Left lung (tissue), 4 donors: ENCODE measurements at regions not wholly inside any gene's neighbourhood (a gene's known extent, or its start where the extent isn't known, plus 50 kb on each side); places are given as distances from the start of the nearest gene placed in this dataset.

Experiments used
- ATAC-seq: fragments of 200-7000 bp; cut with Tn5 transposase; one replicate; pipeline ENCODE4 v1.9.1; 2020; ENCODE audit warnings: moderate library complexity
- DNase-seq, 4 donors: peaks; one replicate each; pipeline ENCODE4 v3.0.0-alpha.2; 2013 to 2020
- H3K27ac ChIP-seq, 2 donors: fragments of 200-600 bp; sonication (generic) in 1 of 2; one replicate each; pipeline versions ENCODE4 v1.5.0 to v1.8.0; 2020 to 2021
- H3K27me3 ChIP-seq, 2 donors: fragments of 200-600 bp; sonication (generic) in 1 of 2; one replicate each; pipeline versions ENCODE4 v1.5.0 to v1.8.0; 2020 to 2021
- H3K36me3 ChIP-seq, 2 donors: fragments of 200-600 bp; sonication (generic) in 1 of 2; one replicate each; pipeline versions ENCODE4 v1.5.0 to v1.8.0; 2020 to 2021
- H3K4me1 ChIP-seq, 2 donors: fragments of 200-600 bp; one replicate each; pipeline ENCODE4 v1.8.0; 2021
- H3K4me3 ChIP-seq, 2 donors: fragments of 200-600 bp; sonication (generic) in 1 of 2; one replicate each; pipeline versions ENCODE4 v1.5.0 to v1.8.0; 2020 to 2021; ENCODE audit warnings: mild to moderate bottlenecking in 1 of 2
- H3K9me3 ChIP-seq, 2 donors: fragments of 200-600 bp; sonication (generic) in 1 of 2; one replicate each; pipeline versions ENCODE4 v1.5.0 to v1.8.0; 2020 to 2021
- intact Hi-C, 2 donors: fragments of 100-400 bp; cut with DNase I; formaldehyde crosslinking; loops; one replicate each; pipeline versions ENCODE4 v1.11.2 to v1.14.2; 2022
- TF ChIP-seq, protein P1 (sequence below), 2 donors: fragments of 200-600 bp; sonication (generic) in 1 of 2; IDR thresholded peaks; one replicate each; pipeline versions ENCODE4 v1.5.0 to v1.8.0; 2021; ENCODE audit warnings: antibody characterized with exemption in 2 of 2
- donor health status: DM: no; HTN: yes; CAD: no.
- donor health status: DM: no; HTN: no; CAD: no.

DNA sequence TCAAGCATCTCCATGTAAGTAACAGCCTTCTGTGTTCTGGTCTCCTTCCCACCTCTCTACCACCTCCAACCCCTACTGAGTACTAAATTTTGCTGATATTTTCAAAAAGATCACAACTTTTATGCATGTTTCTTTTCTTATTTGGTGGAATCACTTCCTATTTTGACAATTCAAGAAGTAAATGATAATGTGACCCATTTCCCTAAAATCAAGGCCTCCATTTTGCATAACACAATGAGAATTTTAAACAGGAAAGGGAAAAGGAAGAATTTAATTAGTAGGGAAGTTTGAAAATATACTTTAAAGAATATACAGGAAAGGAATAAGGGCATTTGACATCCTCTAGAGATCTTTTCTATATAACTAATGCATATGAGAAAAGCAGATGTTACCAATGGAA is 212.9 kb upstream of the RASA1 start:
- ATAC-seq (no peak), DNase-seq (no peak)
- H3K4me1 ChIP-seq: no peaks in the 10 kb centered on the region
- no peak overlapping the region for H3K27ac ChIP-seq
- no peaks in the 10 kb centered on the region for H3K36me3 ChIP-seq
- H3K27me3 ChIP-seq: no peaks in the 10 kb centered on the region
- TF ChIP-seq, protein P1, sequence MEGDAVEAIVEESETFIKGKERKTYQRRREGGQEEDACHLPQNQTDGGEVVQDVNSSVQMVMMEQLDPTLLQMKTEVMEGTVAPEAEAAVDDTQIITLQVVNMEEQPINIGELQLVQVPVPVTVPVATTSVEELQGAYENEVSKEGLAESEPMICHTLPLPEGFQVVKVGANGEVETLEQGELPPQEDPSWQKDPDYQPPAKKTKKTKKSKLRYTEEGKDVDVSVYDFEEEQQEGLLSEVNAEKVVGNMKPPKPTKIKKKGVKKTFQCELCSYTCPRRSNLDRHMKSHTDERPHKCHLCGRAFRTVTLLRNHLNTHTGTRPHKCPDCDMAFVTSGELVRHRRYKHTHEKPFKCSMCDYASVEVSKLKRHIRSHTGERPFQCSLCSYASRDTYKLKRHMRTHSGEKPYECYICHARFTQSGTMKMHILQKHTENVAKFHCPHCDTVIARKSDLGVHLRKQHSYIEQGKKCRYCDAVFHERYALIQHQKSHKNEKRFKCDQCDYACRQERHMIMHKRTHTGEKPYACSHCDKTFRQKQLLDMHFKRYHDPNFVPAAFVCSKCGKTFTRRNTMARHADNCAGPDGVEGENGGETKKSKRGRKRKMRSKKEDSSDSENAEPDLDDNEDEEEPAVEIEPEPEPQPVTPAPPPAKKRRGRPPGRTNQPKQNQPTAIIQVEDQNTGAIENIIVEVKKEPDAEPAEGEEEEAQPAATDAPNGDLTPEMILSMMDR (IDR thresholded peaks at IDR 0.05): no peak
- H3K4me3 ChIP-seq: no peak overlapping the region
- intact Hi-C loops: no loop called here
- peaks cover 0 to under 1% of the 10 kb centered on the region in 2 donors for H3K9me3 ChIP-seq

DNA sequence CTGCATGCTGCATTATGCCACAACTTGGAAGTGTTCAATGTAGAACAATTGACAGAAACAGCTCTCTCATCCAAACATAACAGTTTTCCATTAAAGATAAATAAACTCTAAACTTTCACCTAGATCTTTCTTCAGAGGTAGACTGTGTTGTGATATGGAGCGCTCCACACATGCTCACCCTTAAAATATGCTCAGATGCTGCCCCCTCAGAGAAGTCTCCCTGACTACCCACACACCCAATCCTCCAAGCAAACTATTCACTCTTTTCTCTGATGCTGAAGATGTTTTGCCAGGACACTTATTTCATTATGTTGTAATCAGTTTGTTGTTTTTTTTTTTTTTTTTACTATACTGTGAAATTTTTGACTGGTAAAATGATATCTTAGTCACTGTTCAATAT is 206.6 kb upstream of the RASA1 start:
- H3K36me3 ChIP-seq: no peaks in the 10 kb centered on the region
- no peak overlapping the region for H3K4me3 ChIP-seq
- ATAC-seq: no peak
- no peak for DNase-seq
- H3K9me3 ChIP-seq: no peaks in the 10 kb centered on the region
- TF ChIP-seq, protein P1 (IDR thresholded peaks at IDR 0.05): no peak
- no peaks in the 10 kb centered on the region for H3K27me3 ChIP-seq
- no peak overlapping the region for H3K27ac ChIP-seq
- H3K4me1 ChIP-seq: no peaks in the 10 kb centered on the region
- intact Hi-C loops: no loop called here

GRCh38 chr5:87069311-87069710 is 198.4 kb upstream of the RASA1 start:
- TF ChIP-seq, protein P1 (IDR thresholded peaks at IDR 0.05): no peak
- Histone ChIP-seq H3K27me3 (no peaks in the 10 kb centered on the region), H3K4me3 (no peak overlapping the region), H3K9me3 (no peaks in the 10 kb centered on the region), H3K36me3 (no peaks in the 10 kb centered on the region), H3K27ac (no peak overlapping the region), H3K4me1 (no peaks in the 10 kb centered on the region)
- intact Hi-C loops: no loop called here
- no peak for DNase-seq
- ATAC-seq: no peak

DNA sequence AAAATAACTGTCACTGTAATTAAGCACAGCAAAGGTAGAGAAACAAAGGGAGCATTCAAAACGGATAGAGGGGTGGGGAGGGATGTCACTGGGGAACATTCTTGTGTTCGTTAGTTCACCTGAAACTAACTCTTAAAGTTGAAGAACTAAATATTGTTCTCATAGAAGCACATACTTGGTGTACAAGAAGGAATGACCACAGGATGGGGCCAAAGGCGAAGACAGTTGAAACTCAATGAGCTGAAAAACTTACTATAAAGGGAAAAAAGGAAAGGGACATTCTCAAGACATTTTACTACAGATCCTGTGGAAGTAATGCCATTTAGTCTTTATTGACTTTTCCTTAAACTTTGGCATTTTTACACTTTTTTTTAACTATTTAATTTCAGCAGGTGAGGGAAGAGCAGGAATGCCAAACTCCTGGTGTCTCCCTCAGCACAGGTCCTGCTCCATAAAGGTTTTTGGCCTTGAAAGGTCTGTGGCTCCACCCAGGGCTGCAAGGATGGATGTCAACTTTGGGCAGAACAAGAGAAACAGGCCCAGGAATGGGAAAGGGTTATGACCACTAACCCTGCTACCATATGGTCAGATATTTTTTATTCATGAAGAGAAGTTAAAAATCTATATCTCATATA is 197.6 kb upstream of the RASA1 start:
- peak; percentile 66 for ATAC-seq
- DNase-seq: peak in 1 of 4 donors; percentile 21
- Histone ChIP-seq H3K4me1 (no peaks in the 10 kb centered on the region), H3K27ac (no peak overlapping the region), H3K27me3 (no peaks in the 10 kb centered on the region), H3K4me3 (no peak overlapping the region), H3K36me3 (no peaks in the 10 kb centered on the region), H3K9me3 (no peaks in the 10 kb centered on the region)
- TF ChIP-seq, protein P1 (IDR thresholded peaks at IDR 0.05): peak in 1 of 2 donors; percentile 10
- intact Hi-C loops: no loop called here

DNA sequence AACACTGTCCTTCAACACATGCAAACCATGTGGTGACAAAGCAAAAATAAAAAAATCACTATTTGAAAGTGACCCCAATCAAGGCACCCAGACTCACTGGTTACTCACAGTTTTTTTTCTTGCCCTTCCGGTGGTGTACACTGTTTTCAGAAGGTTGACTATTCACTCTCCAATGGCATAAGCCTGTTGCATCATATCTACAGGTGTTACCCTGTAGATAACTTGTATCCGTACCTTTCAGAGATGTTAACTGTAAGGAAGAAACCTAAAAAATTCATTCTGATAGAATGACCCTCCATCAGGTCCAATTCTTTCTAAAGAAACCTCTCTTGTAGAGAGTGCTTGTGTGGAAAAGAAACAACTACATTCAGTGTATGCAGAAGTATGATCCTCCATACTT is 193.6 kb upstream of the RASA1 start:
- ATAC-seq (no peak), DNase-seq (no peak)
- Histone ChIP-seq H3K27me3 (no peaks in the 10 kb centered on the region), H3K9me3 (no peaks in the 10 kb centered on the region), H3K4me3 (no peak overlapping the region), H3K36me3 (no peaks in the 10 kb centered on the region), H3K4me1 (no peaks in the 10 kb centered on the region), H3K27ac (no peak overlapping the region)
- TF ChIP-seq, protein P1 (IDR thresholded peaks at IDR 0.05): no peak
- intact Hi-C loops: no loop called here
